ENCODE measurements at regions not wholly inside any gene's neighbourhood (a gene's known extent, or its start where the extent isn't known, plus 50 kb on each side); places are given as distances from the start of the nearest gene placed in this dataset.

DNA sequence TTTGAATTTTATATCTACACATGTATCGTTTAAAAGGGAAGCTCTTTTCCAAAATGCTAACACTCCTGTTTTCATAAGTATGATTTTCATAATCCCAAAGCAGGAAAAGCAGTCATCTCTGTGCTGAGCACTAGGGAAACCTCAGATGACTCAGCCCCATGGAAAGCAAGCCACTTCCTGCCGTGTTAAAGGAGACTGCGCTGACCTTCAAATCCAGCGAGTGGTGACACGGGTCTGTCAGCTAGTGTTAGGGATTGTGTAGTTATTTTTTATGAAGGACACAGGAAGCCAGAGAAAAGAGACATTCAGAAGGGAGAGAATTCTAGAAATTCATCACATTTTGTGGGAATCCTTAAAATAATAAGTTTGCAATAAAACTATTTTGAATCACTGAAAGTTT is 57.0 kb upstream of the CD93 start (continued):
- no peak for TF ChIP-seq PHTF2 (CRISPR knock-in tag; IDR thresholded peaks at IDR 0.05)
- TF ChIP-seq ADNP (tag; IDR thresholded peaks at IDR 0.05) = no peak
- TF ChIP-seq C11orf30 (IDR thresholded peaks at IDR 0.05; ENCODE audit: low read depth) = peak; percentile 41
- TF ChIP-seq ZNF175 (CRISPR knock-in tag; IDR thresholded peaks at IDR 0.05; ENCODE audit: low read depth) = peak; percentile 54
- TF ChIP-seq KDM4B (IDR thresholded peaks at IDR 0.05; ENCODE audit: borderline replicate concordance in 2 of 2, low read depth in 1 of 2) = no peak
- no peak for TF ChIP-seq HDAC1 (IDR thresholded peaks at IDR 0.05)
- TF ChIP-seq CEBPG (CRISPR knock-in tag; IDR thresholded peaks at IDR 0.05) = no peak
- TF ChIP-seq CEBPG (tag; conservative IDR thresholded peaks at IDR 0.05 in 1 of 2, IDR thresholded peaks at IDR 0.05 in 1 of 2) = no peak
- no peak for TF ChIP-seq NCOA4 (IDR thresholded peaks at IDR 0.05; ENCODE audit: partially characterized antibody)
- TF ChIP-seq ZNF398 (CRISPR knock-in tag; IDR thresholded peaks at IDR 0.05) = no peak
- TF ChIP-seq ZNF133 (CRISPR knock-in tag; IDR thresholded peaks at IDR 0.05) = no peak
- TF ChIP-seq RAD51 (IDR thresholded peaks at IDR 0.05; ENCODE audit: borderline replicate concordance, low read depth) = no peak
- TF ChIP-seq PBX2 (CRISPR knock-in tag; IDR thresholded peaks at IDR 0.05; ENCODE audit: low read depth) = no peak
- TF ChIP-seq PBX2 (tag; conservative IDR thresholded peaks at IDR 0.05; ENCODE audit: low read depth) = no peak
- TF ChIP-seq NFE2 (IDR thresholded peaks at IDR 0.05; ENCODE audit: low read depth) = peak; percentile 82
- peak; percentile 66 for TF ChIP-seq GABPA (tag; conservative IDR thresholded peaks at IDR 0.05; ENCODE audit: low read depth)
- TF ChIP-seq RCOR1 (IDR thresholded peaks at IDR 0.05; ENCODE audit: borderline replicate concordance in 1 of 2, low read depth in 2 of 2, low read length in 2 of 2) = peak in 1 of 2 experiments; percentile 31; a peak in 1 of 4 replicates
- TF ChIP-seq FOXK2 (conservative IDR thresholded peaks at IDR 0.05 in 1 of 2, IDR thresholded peaks at IDR 0.05 in 1 of 2; ENCODE audit: low read depth in 2 of 2) = no peak
- TF ChIP-seq CBX3 (IDR thresholded peaks at IDR 0.05; ENCODE audit: borderline replicate concordance in 1 of 2, low read length in 2 of 2) = no peak
- TF ChIP-seq ARID1B (IDR thresholded peaks at IDR 0.05) = peak; percentile 60; the same call in 1 of the 2 replicates
- TF ChIP-seq CHD1 (IDR thresholded peaks at IDR 0.05; ENCODE audit: low read length) = no peak
- no peak for TF ChIP-seq MTF1 (CRISPR knock-in tag; IDR thresholded peaks at IDR 0.05; ENCODE audit: borderline replicate concordance)
- peak; percentile 23; the same call in 1 of the 2 replicates for TF ChIP-seq ELF1 (tag; IDR thresholded peaks at IDR 0.05)
- TF ChIP-seq USF2 (CRISPR knock-in tag; IDR thresholded peaks at IDR 0.05) = no peak
- TF ChIP-seq L3MBTL2 (IDR thresholded peaks at IDR 0.05) = no peak; the same call in 1 of the 2 replicates
